Parathyroid adenoma (tissue), 2 donors: ENCODE measurements at regions not wholly inside any gene's neighbourhood (a gene's known extent, or its start where the extent isn't known, plus 50 kb on each side); places are given as distances from the start of the nearest gene placed in this dataset.

Source experiments
- H2AFZ ChIP-seq: fragments of 300-600 bp; sonication (generic); one replicate; pipeline ENCODE4 v1.7.0; 2017; ENCODE audit warnings: antibody characterized with exemption, mild to moderate bottlenecking
- H3K27ac ChIP-seq: fragments of 300-600 bp; sonication (generic); one replicate; pipeline ENCODE4 v1.7.0; 2017
- H3K27me3 ChIP-seq: fragments of 300-600 bp; sonication (generic); one replicate; pipeline ENCODE4 v1.7.0; 2017; ENCODE audit warnings: low read length; ENCODE audit not compliant: control insufficient read depth, insufficient read depth
- H3K36me3 ChIP-seq: fragments of 300-600 bp; sonication (generic); one replicate; pipeline ENCODE4 v1.7.0; 2017; ENCODE audit warnings: low read length; ENCODE audit not compliant: control insufficient read depth, insufficient read depth
- H3K4me1 ChIP-seq: fragments of 300-600 bp; sonication (generic); one replicate; pipeline ENCODE4 v1.7.0; 2017; ENCODE audit warnings: control low read depth
- H3K4me2 ChIP-seq: fragments of 300-600 bp; sonication (generic); one replicate; pipeline ENCODE4 v1.7.0; 2017; ENCODE audit warnings: low read length
- H3K4me3 ChIP-seq: fragments of 300-600 bp; sonication (generic); one replicate; pipeline ENCODE4 v1.7.0; 2017; ENCODE audit warnings: low read depth, low read length
- H3K79me2 ChIP-seq: fragments of 300-600 bp; sonication (generic); one replicate; pipeline ENCODE4 v1.7.0; 2017; ENCODE audit warnings: control low read depth
- H3K9ac ChIP-seq: fragments of 300-600 bp; sonication (generic); one replicate; pipeline ENCODE4 v1.7.0; 2017; ENCODE audit warnings: mild to moderate bottlenecking
- H3K9me3 ChIP-seq: fragments of 300-600 bp; sonication (generic); one replicate; pipeline ENCODE4 v1.7.0; 2017; ENCODE audit warnings: low read length; ENCODE audit not compliant: control insufficient read depth
- CTCF ChIP-seq: fragments of 300-600 bp; sonication (generic); IDR thresholded peaks from one replicate; pipeline ENCODE4 v1.7.0; 2017; ENCODE audit warnings: antibody characterized with exemption, mild to moderate bottlenecking
- donor health status: primary hyperparathyroidism.

- Histone ChIP-seq H3K79me2 (no peaks in the 10 kb centered on the region), H3K27me3 (no peaks in the 10 kb centered on the region)
- no peak for TF ChIP-seq CTCF
These were observed 416.4 kb upstream of the PDZRN3 start for GRCh38 chr3:74041068-74041675.

GRCh38 chr3:74039105-74039504, 414.4 kb upstream of the PDZRN3 start:
- Histone ChIP-seq H3K79me2 (no peaks in the 10 kb centered on the region), H3K4me2 (no peak overlapping the region), H3K4me1 (no peaks in the 10 kb centered on the region), H3K4me3 (no peak overlapping the region), H3K27ac (no peak overlapping the region), H3K9ac (no peak overlapping the region), H2AFZ (no peak overlapping the region), H3K27me3 (no peaks in the 10 kb centered on the region), H3K9me3 (no peaks in the 10 kb centered on the region), H3K36me3 (no peaks in the 10 kb centered on the region)
- TF ChIP-seq CTCF: no peak

More at GRCh38 chr3:74041068-74041675, 416.4 kb upstream of the PDZRN3 start:
- Histone ChIP-seq H3K4me1 (no peaks in the 10 kb centered on the region), H3K9me3 (no peaks in the 10 kb centered on the region), H3K4me3 (no peak overlapping the region), H3K27ac (no peak overlapping the region), H3K9ac (no peak overlapping the region), H3K4me2 (no peak overlapping the region), H2AFZ (no peak overlapping the region), H3K36me3 (no peaks in the 10 kb centered on the region)

- no peak for TF ChIP-seq CTCF
- Histone ChIP-seq H3K9me3 (no peaks in the 10 kb centered on the region), H3K36me3 (no peaks in the 10 kb centered on the region), H3K27me3 (no peaks in the 10 kb centered on the region), H3K4me2 (no peak overlapping the region), H3K4me1 (no peaks in the 10 kb centered on the region), H3K79me2 (no peaks in the 10 kb centered on the region), H3K4me3 (no peak overlapping the region), H3K9ac (no peak overlapping the region), H3K27ac (no peak overlapping the region), H2AFZ (no peak overlapping the region)
These were observed 411.8 kb upstream of the PDZRN3 start for GRCh38 chr3:74036568-74036967.

GRCh38 chr3:74036102-74036501, 411.4 kb upstream of the PDZRN3 start:
- H3K9ac ChIP-seq: no peak overlapping the region
- no peak overlapping the region for H3K4me2 ChIP-seq
- H2AFZ ChIP-seq: no peak overlapping the region
- H3K27me3 ChIP-seq: no peaks in the 10 kb centered on the region
- H3K9me3 ChIP-seq: no peaks in the 10 kb centered on the region
- H3K27ac ChIP-seq: no peak overlapping the region
- no peaks in the 10 kb centered on the region for H3K36me3 ChIP-seq
- H3K4me1 ChIP-seq: no peaks in the 10 kb centered on the region
- no peaks in the 10 kb centered on the region for H3K79me2 ChIP-seq
- TF ChIP-seq CTCF: no peak
- H3K4me3 ChIP-seq: no peak overlapping the region

DNA sequence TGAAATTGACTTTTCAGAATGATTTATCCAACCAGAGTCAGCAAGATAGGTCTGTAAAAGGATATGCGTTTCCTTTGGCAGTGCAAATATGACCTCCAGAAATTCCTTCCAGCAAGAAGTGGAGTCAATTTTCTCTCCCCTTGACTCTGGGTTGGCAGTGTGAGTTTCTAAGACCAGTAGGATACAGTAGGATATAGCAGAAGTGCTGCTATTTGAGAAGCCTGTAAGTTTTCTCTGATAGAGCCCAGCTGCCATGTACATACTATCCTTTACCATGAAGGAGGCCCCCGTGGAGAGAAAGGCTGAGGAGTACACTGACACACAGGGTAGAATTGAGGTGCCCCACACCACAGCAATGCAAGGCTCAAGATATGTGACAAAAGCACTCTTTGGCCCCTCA, 409.1 kb upstream of the PDZRN3 start:
- Histone ChIP-seq H3K27me3 (no peaks in the 10 kb centered on the region), H3K9me3 (no peaks in the 10 kb centered on the region), H3K79me2 (no peaks in the 10 kb centered on the region), H2AFZ (no peak overlapping the region), H3K36me3 (no peaks in the 10 kb centered on the region), H3K4me2 (no peak overlapping the region), H3K27ac (no peak overlapping the region), H3K4me1 (no peaks in the 10 kb centered on the region), H3K4me3 (no peak overlapping the region), H3K9ac (no peak overlapping the region)
- TF ChIP-seq CTCF: no peak
